HG03045 (cell line): ENCODE measurements at regions not wholly inside any gene's neighbourhood (a gene's known extent, or its start where the extent isn't known, plus 50 kb on each side); places are given as distances from the start of the nearest gene placed in this dataset.
A peak's percentile ranks its signal among the peaks of the same experiment; 100 is the strongest.

Source experiments
- ATAC-seq: cut with Tn5 transposase; IDR thresholded peaks from one replicate; pipeline ENCODE4 v1.9.1; 2021; ENCODE audit warnings: mild to moderate bottlenecking, moderate library complexity; ENCODE audit not compliant: unreplicated experiment

DNA sequence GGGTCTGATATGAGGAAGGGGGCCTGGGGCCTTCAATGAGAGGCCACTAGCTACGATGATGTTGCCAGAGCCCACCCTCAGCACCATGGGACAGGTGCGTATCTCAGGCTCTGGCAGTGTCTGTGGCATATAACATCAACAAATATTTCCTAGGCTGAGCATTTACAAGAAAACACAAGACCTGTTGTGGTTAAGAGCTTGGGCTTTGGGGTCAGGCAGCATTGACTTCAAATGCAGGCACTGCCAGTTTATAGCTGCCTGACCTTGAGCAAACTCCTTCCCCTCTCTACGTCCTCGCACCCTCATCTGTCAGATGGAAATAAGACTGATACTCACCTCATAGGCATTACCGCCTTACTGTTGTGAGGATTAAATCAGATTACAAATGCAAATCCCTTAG, 156.0 kb downstream of the KATNAL1 start:
- ATAC-seq, result no peak

DNA sequence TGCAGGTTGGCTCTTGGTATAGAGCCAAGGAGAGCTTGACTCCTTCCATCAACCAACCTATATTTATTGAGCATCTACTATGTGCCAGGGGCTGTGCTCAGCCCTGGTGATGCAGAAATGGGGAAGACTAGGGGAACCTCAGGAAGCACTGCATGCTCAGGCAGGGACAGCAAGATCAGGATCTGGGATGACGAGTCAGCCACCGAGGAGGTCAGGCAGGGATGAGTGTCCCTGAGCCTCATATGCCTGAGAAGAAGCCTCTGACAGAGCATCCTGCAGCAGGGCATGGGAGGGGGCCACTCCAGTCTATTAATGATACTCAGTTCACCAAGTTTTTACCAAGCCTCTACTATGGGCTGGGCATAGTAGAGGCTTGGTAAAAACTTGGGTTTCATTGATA, 158.1 kb downstream of the KATNAL1 start:
- no peak for ATAC-seq

DNA sequence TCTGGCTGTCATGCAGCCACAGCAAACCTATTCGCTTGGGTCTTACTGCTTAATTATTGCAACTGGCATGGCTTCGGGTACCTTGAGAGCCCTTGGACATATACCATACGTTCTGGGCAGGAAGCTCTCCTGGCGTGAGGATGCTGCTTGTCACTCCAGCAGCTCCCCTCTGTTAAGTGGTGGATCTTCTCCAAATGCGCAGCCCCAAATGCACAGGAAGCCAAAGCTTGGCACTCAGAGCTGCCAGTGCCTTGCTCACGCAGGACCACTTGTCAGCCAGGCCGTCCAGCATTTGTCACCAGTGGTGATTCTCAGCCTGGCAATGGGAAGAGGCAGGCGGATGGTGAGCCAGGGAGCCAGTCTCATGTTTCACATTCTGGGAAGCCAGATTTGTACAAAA, 158.6 kb downstream of the KATNAL1 start:
- ATAC-seq, result no peak

GRCh38 chr13:30148171-30148754, 159.1 kb downstream of the KATNAL1 start:
- ATAC-seq, result no peak

DNA sequence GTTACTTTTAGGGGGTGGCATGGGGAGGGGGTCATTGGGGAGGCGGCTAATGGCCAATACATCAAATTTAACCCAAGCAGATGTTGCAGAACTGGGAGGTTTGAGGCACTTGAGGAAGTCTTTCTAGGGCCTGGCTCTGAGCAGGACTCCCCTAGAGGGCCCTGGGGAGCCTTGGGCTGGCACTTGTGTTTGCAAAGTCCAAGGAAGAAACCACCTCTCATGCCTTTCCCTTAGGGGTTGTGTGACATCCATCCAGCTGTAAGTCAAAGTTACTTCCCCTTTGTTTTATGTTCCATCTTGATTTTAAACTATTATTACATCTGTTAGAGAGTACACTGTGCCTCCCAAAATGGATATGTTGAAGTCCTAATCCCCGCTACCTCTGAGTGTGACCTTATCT, 159.9 kb downstream of the KATNAL1 start:
- no peak for ATAC-seq

DNA sequence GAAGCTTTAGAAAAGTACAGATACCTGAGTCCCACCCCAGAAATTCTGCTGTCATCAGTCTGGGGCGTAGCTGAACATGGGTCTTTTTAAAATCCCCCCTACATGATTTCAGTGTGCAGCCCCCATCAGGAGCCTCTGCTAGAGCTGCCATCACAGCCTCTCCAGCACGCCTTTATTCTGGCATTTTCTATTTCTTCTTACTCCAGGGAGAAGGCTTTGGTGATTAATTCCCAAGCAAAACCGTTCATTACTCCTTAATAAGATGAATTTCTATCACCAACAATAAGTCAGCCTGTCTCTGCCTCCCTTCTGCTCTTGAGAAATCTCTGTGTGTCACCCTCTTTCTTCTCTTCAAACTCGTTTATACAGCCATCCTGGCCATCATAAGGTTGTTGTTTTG, 160.3 kb downstream of the KATNAL1 start:
- no peak for ATAC-seq

GRCh38 chr13:30145709-30146367, 161.5 kb downstream of the KATNAL1 start:
- peak; percentile 60 for ATAC-seq

DNA sequence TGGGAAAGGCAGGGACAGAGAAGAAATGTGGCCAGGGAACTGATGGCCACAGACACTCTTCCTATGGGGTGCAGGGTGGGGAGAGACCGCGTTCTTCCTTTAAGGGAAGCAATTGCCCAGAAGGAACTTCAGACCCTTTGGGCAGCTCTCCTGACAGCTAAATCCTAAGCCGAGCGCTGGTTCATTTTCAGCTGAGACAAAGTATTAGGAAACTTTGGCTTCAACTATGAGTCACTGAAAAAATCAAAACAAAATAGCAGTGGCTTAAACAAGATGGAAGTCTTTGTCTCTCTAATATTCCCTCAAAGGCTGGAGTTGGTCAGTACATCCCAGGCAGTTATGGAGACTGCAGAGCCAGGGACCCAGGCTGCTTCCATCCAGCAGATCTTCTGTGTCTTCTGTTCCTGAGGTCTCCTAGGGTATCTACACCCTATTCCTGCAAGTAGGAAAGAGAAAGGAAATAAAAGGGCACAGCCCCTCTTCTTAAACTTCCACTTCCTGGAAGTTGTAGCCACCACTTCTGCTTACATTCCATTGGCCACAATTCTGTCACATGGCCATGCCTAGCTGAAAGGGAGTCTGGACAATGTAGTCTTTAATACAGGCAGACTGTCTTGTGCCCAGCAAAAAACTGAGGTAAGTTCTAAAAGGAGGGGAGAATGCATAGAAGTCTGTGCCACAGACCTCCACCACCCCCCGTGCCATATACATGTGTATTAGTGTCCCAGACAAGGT, 163.5 kb downstream of the KATNAL1 start:
- ATAC-seq, result no peak

GRCh38 chr13:30142486-30143211, 164.7 kb downstream of the KATNAL1 start:
- no peak for ATAC-seq

DNA sequence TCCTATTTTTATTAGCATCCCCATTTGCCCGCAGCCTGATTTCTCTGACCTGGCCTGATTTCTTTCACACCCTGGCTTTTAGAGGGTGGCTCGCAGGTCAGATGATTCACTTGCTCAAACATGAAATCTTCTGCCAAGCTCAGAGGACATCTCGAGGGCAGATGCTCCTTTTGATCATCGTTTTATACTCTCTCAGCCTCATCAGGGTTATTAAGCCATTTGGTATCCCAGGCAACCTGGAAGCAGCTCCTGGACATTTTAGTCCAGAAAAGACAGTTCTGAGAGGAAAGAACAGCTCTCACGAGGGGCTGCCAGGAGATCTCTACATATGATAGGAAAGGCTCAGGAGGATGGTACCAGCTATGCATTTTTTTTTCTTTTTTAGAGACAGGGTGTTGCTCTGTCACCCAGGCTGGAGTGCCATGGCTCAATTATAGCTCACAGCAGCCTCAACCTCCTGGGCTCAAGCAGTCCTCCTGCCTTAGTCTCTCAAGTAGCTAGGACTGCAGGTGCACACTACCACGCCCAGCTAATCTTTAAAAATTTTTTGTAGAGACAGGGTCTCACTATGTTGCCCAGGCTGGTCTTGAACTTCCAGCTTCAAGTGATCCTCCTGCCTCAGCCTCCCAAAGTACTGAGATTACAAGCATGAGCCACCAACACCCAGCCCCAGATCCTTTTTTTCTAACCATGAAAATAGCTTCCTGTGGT, 165.4 kb downstream of the KATNAL1 start:
- no peak for ATAC-seq

DNA sequence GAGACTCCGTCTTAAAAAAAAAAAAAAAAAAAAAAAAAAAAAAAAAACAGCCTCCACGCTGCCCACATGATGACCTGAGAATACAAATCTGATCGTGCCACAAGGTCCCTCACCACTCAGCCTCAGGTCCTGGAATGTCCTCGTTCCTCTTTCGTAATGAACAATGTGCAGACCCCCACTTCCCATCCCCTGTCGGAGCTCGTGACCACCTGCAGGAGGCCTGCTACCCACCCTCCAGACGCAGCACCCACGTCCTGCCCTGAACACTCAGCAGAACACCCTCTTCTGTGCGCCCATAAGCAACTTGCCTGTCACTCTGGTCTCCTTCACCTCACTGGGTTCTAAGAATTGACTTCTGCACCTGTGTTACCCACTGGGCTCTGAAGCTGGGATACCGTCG, 166.4 kb downstream of the KATNAL1 start:
- no peak for ATAC-seq

DNA sequence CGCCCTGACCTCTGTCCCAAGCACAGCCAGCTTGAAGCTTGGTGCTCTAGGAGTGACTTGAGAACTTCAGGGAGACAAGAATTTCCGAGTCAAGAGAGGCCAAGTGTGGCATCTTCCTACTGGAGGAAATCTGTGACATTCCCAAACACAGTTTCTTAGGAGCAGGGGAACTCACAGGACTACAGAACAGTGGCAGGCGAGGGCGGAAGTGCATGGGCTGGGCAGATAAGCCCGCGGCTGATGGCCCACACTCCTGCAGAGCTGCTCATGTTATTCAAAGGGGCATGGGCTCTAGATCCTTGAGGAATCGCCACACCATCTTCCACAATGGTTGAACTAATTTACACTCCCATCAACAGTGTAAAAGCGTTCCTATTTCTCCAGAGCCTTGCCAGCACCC, 168.8 kb downstream of the KATNAL1 start:
- no peak for ATAC-seq

DNA sequence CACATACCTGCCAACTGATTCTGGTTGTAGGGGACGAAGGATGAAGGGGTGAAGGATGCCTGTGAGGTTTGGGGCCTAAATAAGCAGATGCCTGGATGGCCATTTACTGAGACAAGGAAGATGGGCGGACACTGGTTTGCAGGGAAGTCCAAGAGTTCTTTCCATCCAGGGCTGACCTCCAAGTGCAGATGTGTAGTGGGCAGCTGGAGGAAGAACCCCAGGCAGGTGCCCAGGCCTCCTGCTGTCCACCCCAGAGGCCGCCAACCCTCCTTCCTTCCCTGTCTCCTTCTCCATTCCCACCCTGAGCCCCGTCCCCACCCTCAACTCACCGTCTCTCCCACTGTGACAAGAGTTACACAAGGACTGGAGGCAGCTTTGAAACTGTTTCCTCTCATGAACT, 171.5 kb downstream of the KATNAL1 start:
- ATAC-seq, result no peak

GRCh38 chr13:30135351-30135750, 172.0 kb downstream of the KATNAL1 start:
- ATAC-seq, result no peak

DNA sequence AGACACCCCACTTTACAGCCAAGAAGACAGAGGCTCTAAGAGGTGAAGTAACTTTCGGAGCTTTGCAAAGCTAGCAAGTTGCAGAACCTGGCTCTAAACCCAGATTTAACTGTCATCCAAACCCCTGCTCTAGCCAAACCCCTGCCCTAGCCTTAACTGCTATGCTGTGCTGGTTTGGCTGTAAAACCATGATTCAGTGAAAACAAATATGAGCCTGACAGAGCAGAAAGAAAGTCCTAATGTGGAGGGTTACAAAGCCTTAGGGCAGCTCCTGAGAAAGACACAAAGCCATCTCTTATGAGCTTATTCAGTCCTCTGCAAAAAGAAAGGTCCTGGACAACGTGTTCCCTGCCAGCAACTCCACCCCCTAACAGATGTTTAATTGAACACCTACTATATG, 172.8 kb downstream of the KATNAL1 start:
- no peak for ATAC-seq

DNA sequence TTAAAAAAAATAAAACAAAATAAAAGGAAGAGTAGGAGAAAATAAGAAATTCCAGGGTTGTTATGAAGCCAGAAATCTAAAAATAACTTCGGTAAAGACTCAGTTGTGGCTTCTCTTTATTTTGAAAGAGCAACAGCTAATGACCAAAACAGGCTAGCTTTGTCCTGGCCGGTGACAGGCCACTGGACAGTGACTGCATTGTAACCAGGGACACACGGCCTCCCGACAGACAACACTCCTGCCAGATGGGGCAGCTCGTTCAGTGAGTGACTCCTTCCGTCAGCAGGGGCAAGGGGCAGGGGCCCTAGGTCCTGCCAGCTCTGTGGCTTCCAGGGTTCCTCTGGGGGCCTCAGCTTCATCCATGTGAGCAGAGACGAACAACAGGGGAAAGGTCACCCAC, 173.4 kb downstream of the KATNAL1 start:
- ATAC-seq, result no peak

- no peak for ATAC-seq
Observed at GRCh38 chr13:30133554-30133912, 173.8 kb downstream of the KATNAL1 start.

DNA sequence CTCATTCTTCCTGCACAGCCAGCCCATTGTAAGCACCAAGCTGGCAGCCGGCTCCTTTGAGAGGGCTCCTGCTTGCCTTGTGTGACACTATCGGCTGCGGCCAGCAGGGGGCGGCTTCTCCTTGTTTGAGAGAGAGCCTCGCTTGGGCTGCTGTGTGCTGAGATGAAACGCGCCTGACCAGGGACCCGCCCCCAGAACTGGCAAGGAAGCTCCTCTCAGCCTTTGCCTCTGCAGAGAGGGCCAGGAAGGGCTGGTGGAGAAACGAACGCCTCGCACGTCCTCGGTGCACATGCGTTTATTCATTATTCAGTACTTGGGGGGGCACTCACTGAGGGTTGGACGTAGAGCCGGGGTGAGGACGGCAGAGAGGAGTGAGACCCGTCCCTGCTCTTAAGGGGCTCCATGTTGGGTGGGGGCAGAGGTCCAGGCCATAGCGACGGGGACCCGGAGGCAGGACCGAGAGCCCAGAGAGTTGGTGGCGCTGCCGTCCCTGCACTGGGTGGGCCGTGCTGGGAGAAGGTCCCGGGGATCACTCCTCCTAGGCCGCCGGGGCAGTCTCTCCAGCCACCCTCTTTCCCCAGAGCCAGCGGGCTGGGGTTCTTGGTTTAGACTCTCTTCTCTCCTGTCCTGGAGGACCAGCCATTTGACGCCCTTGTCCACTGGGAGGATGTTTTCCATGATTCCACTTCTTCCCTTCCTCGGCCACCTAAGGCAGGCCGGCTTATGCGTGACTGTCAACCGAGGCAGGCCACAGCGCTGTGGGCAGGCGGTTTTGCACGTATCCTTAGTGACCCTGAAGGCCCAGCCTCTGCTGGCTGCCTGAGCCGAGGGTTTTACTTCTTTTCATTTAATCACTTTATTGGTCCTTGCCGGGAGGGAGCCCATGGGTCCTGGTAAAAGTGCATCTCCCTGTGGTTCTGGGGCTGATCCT, 174.5 kb downstream of the KATNAL1 start:
- peak; percentile 93 for ATAC-seq

DNA sequence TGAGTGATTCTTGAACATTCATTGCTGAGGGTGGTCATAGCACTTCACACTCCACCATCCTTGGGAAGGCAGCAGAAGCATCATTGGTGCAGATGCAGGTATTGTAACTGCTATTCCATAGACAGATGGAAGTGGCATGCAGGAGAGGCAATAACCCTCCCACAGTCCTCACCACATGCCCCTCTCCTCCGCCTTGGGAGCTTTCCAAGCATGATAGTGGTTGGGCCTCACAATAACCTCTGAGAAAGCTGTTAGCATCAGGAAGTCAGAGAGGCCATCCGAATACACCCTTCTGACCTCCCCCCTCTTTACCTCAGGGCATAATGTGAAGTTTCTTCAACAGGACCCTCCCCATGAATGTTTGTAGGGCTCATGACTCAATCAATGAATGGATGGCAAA, 177.9 kb downstream of the KATNAL1 start:
- ATAC-seq, result no peak

DNA sequence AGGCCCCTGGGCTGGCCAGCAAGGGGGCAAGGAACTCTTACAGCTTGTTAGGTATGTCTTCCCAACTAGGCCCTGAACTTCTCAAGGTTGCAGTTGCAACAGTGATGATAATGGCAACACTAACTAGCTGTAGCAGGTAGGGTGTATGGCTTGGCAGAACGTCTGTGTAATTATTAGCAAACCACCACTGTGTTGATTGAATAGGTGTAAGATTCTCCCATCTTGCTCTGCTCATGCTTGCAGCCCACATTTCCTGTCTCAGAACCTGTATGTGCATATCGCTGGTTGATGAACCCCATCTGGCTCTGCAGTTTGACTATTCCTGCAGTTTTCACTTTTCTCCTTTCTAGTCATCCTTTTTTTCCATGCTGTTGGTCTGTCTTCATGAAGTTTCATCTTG, 178.8 kb downstream of the KATNAL1 start:
- no peak for ATAC-seq
